HEK293 (cell line): ENCODE measurements at regions not wholly inside any gene's neighbourhood (a gene's known extent, or its start where the extent isn't known, plus 50 kb on each side); places are given as distances from the start of the nearest gene placed in this dataset.

Experiments used
- CTCF ChIA-PET: fragments of 350-600 bp; formaldehyde crosslinking; extraction: SDS; loops from one replicate; lab custom pipeline; 2021; ENCODE audit warnings: antibody characterized with exemption; lab: Yijun Ruan, JAX
- POLR2A ChIA-PET: fragments of 300-600 bp; formaldehyde crosslinking; extraction: SDS; loops from one replicate; lab custom pipeline; 2020; ENCODE audit warnings: antibody characterized with exemption, inconsistent platforms; lab: Yijun Ruan, JAX
- H3K27ac ChIP-seq: fragments of 200-500 bp; sonication (Bioruptor generic); 2 replicates; pipeline ENCODE4 v1.5.1; 2014; ENCODE audit warnings: low read depth, low read length, control low read depth, inconsistent platforms; ENCODE audit errors: extremely low read depth
- H3K36me3 ChIP-seq, 2 experiments: fragments of 200-500 bp in 1 of 2; sonication (Bioruptor generic) in 1 of 2; 1 replicate in 1 of 2; 2 replicates in 1 of 2; pipeline ENCODE4 v1.5.1; 2014 to 2017; ENCODE audit warnings: inconsistent platforms in 2 of 2, low read length in 2 of 2; ENCODE audit not compliant: control insufficient read depth in 2 of 2, insufficient read depth in 1 of 2
- H3K4me1 ChIP-seq: fragments of 200-500 bp; sonication (Bioruptor generic); 2 replicates; pipeline ENCODE4 v1.5.1; 2014; ENCODE audit warnings: mild to moderate bottlenecking, low read length, inconsistent platforms; ENCODE audit not compliant: control insufficient read depth, insufficient read depth
- H3K4me3 ChIP-seq: 2 replicates; pipeline ENCODE4 v1.5.1; 2011; ENCODE audit warnings: low read depth, mild to moderate bottlenecking, control low read depth, low read length, moderate library complexity
- H3K9me3 ChIP-seq: fragments of 200-500 bp; sonication (Bioruptor generic); 2 replicates; pipeline ENCODE4 v1.5.1; 2014; ENCODE audit warnings: low read depth, low read length, inconsistent platforms; ENCODE audit not compliant: control insufficient read depth, insufficient read depth
- BCL11A ChIP-seq: fragments of 450-650 bp; formaldehyde crosslinking; IDR thresholded peaks from 2 replicates; pipeline ENCODE4 v1.5.1; 2016; ENCODE audit warnings: low read depth, missing biosample characterization, missing genetic modification characterization
- EGR2 ChIP-seq: fragments of 450-650 bp; formaldehyde crosslinking; IDR thresholded peaks from 2 replicates; pipeline ENCODE4 v1.5.1; 2016; ENCODE audit warnings: low read depth, missing biosample characterization, missing genetic modification characterization
- GLIS2 ChIP-seq: fragments of 450-650 bp; formaldehyde crosslinking; IDR thresholded peaks from 2 replicates; pipeline ENCODE4 v1.5.1; 2016; ENCODE audit warnings: missing biosample characterization, missing genetic modification characterization
- OVOL3 ChIP-seq: fragments of 450-650 bp; formaldehyde crosslinking; IDR thresholded peaks from 2 replicates; pipeline ENCODE4 v1.5.1; 2016; ENCODE audit warnings: missing biosample characterization, missing genetic modification characterization
- PRDM4 ChIP-seq: fragments of 450-650 bp; formaldehyde crosslinking; IDR thresholded peaks from 2 replicates; pipeline ENCODE4 v1.5.1; 2017; ENCODE audit warnings: missing biosample characterization, missing genetic modification characterization
- TSHZ1 ChIP-seq: fragments of 450-650 bp; formaldehyde crosslinking; IDR thresholded peaks from 2 replicates; pipeline ENCODE4 v1.5.1; 2016; ENCODE audit warnings: missing biosample characterization, missing genetic modification characterization, borderline replicate concordance
- ZBTB20 ChIP-seq: fragments of 450-650 bp; formaldehyde crosslinking; IDR thresholded peaks from 2 replicates; pipeline ENCODE4 v1.5.1; 2016; ENCODE audit warnings: missing biosample characterization, missing genetic modification characterization
- ZNF175 ChIP-seq: fragments of 450-650 bp; formaldehyde crosslinking; IDR thresholded peaks from 2 replicates; pipeline ENCODE4 v1.5.1; 2016; ENCODE audit warnings: missing biosample characterization, missing genetic modification characterization
- ZNF366 ChIP-seq: fragments of 450-650 bp; formaldehyde crosslinking; conservative IDR thresholded peaks from 2 replicates; pipeline ENCODE4 v1.5.1; 2016; ENCODE audit warnings: missing biosample characterization, missing genetic modification characterization
- ZNF423 ChIP-seq: fragments of 450-650 bp; formaldehyde crosslinking; IDR thresholded peaks from 2 replicates; pipeline ENCODE4 v1.5.1; 2016; ENCODE audit warnings: missing biosample characterization, missing genetic modification characterization
- ZNF596 ChIP-seq: fragments of 450-650 bp; IDR thresholded peaks from 2 replicates; pipeline ENCODE4 v1.5.0; 2018; ENCODE audit warnings: missing biosample characterization, mild to moderate bottlenecking, missing genetic modification characterization, moderate library complexity
- ZNF792 ChIP-seq: fragments of 450-650 bp; formaldehyde crosslinking; IDR thresholded peaks from 2 replicates; pipeline ENCODE4 v1.5.1; 2016; ENCODE audit warnings: missing biosample characterization, missing genetic modification characterization

- Histone ChIP-seq H3K36me3 (no peaks in the 10 kb centered on the region), H3K4me1 (peaks cover 13% of the 10 kb centered on the region; the same call in 1 of the 2 replicates), H3K9me3 (no peaks in the 10 kb centered on the region), H3K4me3 (no peak overlapping the region), H3K27ac (no peak overlapping the region)
- TF ChIP-seq GLIS2 (tag by site-specific recombination) (peak; percentile 57), PRDM4 (tag by site-specific recombination) (no peak)
- CTCF ChIA-PET, result no interaction called here
- POLR2A ChIA-PET, result no interaction called here
Measured at GRCh38 chr7:155226261-155227003, 71.2 kb upstream of the INSIG1 start.

- CTCF ChIA-PET, result no interaction called here
- Histone ChIP-seq H3K9me3 (no peaks in the 10 kb centered on the region), H3K4me3 (no peak overlapping the region), H3K27ac (no peak overlapping the region), H3K36me3 (no peaks in the 10 kb centered on the region), H3K4me1 (peaks cover 10% of the 10 kb centered on the region; the same call in 1 of the 2 replicates)
- TF ChIP-seq ZNF175 (no peak), EGR2 (tag by site-specific recombination) (peak; percentile 23; the same call in 1 of the 2 replicates), ZNF366 (tag by site-specific recombination) (no peak), ZNF596 (tag by site-specific recombination) (peak; percentile 41; the same call in 1 of the 2 replicates), BCL11A (tag by site-specific recombination) (no peak), ZBTB20 (tag by site-specific recombination) (no peak), OVOL3 (tag by site-specific recombination) (no peak), PRDM4 (tag by site-specific recombination) (no peak), ZNF792 (tag by site-specific recombination) (no peak), ZNF423 (no peak), TSHZ1 (tag by site-specific recombination) (no peak)
- POLR2A ChIA-PET, result no interaction called here
Measured at GRCh38 chr7:155227004-155227787, 70.5 kb upstream of the INSIG1 start.
